Rectal smooth muscle tissue (tissue), 1 donor: ENCODE measurements at regions not wholly inside any gene's neighbourhood (a gene's known extent, or its start where the extent isn't known, plus 50 kb on each side); places are given as distances from the start of the nearest gene placed in this dataset.

Source experiments
- H3K27ac ChIP-seq: one replicate; pipeline ENCODE4 v1.7.0; 2013; ENCODE audit warnings: low read depth, low read length, inconsistent platforms
- H3K27me3 ChIP-seq: one replicate; pipeline ENCODE4 v1.7.0; 2013; ENCODE audit warnings: low read length; ENCODE audit not compliant: control insufficient read depth, insufficient read depth
- H3K36me3 ChIP-seq: one replicate; pipeline ENCODE4 v1.7.0; 2013; ENCODE audit warnings: low read length; ENCODE audit not compliant: control insufficient read depth, insufficient read depth
- H3K4me1 ChIP-seq: one replicate; pipeline ENCODE4 v1.7.0; 2013; ENCODE audit warnings: low read length; ENCODE audit not compliant: control insufficient read depth, insufficient read depth
- H3K4me3 ChIP-seq: one replicate; pipeline ENCODE4 v1.7.0; 2013; ENCODE audit warnings: low read length
- H3K9ac ChIP-seq: one replicate; pipeline ENCODE4 v1.7.0; 2013; ENCODE audit warnings: low read length

DNA sequence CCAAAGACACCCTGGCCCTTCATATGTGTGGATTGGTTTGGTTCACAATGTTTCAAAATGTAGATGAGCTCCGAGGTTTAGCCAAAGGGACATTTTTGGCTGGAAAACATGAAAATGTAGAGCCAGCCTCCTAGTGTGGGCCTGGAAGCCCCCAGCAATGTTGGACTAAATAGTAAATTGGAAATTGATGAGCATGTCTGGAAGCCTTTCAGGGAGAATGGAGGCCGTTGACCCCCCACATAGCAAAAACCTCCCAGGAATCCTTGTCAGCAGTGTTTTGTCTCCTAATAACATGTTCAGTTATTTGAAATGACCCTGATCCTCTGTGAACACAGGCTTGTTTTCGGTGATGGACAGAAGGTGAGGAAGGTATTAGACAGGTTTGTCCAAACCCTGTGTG lies 65.1 kb upstream of the TBX3 start:
- H3K27me3 ChIP-seq, result no peaks in the 10 kb centered on the region
- no peaks in the 10 kb centered on the region for H3K36me3 ChIP-seq
- no peak overlapping the region for H3K9ac ChIP-seq
- H3K27ac ChIP-seq, result no peak overlapping the region
- peaks cover 11% of the 10 kb centered on the region for H3K4me1 ChIP-seq
- H3K4me3 ChIP-seq, result no peak overlapping the region

DNA sequence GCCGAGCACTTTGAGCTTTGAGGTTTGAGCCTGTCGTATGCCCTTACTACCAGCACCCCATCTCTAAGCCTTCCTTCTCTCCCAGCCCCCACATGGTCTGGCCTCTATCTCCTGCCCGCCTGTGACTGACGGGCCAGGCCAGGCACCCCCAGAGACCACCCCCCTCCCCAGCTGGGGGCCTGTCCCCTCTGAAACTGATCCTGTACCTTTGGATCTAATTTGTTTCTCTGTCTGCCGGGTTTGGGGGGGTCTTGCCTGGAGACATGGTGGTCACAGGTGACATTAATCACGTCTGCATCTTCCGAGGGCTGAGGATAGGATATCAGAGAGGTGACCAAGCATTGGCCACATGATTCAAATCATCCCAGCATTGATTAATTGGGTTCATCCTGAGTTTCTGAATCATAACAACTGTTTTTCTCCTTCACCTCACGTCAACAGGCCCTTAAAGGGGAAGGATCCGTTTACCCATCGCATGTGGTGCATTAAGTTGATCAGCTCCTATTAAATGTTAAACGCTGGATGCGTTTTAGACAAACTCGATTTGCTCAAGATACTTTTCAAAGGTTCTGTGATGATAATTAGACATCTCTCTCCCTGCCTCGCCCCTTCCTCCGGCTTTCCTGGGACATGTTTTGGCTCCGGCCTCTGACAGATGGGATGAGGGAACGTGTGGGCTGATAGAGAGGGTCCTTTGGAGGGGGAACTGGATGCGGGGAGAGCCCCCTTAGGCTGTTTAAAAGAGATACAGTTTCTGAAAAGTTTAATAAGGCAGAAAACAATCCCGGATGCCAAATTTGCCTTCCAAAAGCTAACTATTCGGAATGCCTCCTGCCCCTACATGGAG lies 63.3 kb upstream of the TBX3 start:
- Histone ChIP-seq H3K9ac (no peak overlapping the region), H3K27ac (no peak overlapping the region), H3K27me3 (no peaks in the 10 kb centered on the region), H3K4me1 (peaks cover 14% of the 10 kb centered on the region), H3K36me3 (no peaks in the 10 kb centered on the region), H3K4me3 (no peak overlapping the region)

DNA sequence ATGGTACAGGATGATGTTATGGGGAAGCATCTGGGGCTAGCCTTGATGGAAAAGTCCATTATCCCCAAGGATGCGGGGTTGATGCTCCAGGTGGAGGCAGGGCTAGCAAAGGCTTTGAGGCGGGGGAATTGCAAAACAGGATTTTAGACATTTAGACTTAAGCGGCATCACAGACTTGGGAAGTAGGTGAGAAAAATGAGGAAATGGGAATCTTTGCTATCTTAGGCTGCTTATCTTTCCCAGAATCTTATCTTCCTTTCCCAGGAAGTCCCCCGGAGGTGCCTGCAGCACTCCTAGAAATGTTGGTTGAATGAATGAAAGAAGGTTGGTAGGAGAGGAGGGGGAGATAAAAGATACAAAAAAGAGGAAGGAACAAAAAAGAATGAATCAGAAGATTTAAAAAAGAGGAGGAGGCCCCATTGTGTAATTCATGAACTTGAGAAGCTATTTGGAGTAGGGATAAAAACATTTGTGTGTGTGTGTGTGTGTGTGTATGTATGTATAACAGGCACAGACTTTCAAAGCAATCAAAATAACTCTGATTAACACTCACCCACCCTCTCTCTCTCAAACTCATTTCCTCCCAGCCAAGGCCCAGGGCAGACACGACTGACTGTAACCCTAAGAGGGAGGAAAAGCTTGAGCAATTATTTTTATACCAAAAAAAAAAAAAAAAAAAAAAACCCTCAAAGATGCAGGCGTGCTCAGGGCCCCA lies 62.5 kb upstream of the TBX3 start:
- no peak overlapping the region for H3K27ac ChIP-seq
- H3K9ac ChIP-seq, result no peak overlapping the region
- no peaks in the 10 kb centered on the region for H3K27me3 ChIP-seq
- peaks cover 13% of the 10 kb centered on the region for H3K4me1 ChIP-seq
- H3K4me3 ChIP-seq, result no peak overlapping the region
- H3K36me3 ChIP-seq, result no peaks in the 10 kb centered on the region

DNA sequence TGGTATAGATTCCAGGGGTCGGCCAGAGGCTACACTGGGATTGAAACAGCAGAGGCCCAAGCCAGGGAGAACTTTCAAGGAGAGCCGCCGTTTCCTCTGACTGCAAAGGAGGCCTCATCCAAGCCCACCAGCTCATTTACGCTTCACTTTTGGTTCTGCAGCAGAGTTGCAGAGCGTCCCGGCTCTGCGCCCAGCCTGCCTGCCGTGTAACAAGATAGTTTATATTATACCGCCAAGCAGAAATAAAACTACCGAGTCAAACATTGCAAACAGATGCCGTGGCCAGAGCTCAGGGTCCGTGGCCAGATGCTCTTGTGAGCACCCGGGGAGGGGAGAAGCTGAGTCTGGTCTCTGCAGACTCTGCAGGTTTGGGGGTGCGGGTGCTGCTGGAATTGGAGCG lies 60.7 kb upstream of the TBX3 start:
- Histone ChIP-seq H3K4me1 (peaks cover 11% of the 10 kb centered on the region), H3K36me3 (no peaks in the 10 kb centered on the region), H3K4me3 (peak overlapping the region; percentile 26), H3K27me3 (no peaks in the 10 kb centered on the region), H3K9ac (no peak overlapping the region), H3K27ac (no peak overlapping the region)

DNA sequence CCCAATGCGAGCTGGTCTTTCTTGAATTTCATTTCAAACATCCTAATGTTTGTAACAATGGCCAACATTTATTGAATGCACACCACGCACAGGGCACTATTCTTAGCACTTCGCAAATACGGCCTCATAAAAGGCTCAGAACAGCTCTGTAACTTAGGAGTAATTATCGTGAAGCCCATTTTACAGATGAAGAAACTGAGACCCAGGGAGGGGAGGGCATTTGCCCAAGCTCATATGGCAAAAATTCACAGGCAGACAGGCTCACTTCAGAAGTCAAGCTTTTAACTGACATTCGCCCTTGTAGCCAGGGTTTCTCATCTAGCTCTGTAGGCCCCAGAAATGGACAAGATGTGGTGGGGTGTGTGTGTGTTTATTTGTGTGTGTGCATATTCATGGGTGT lies 60.3 kb upstream of the TBX3 start:
- Histone ChIP-seq H3K36me3 (no peaks in the 10 kb centered on the region), H3K4me3 (no peak overlapping the region), H3K9ac (no peak overlapping the region), H3K27me3 (no peaks in the 10 kb centered on the region), H3K4me1 (peaks cover 11% of the 10 kb centered on the region), H3K27ac (no peak overlapping the region)

DNA sequence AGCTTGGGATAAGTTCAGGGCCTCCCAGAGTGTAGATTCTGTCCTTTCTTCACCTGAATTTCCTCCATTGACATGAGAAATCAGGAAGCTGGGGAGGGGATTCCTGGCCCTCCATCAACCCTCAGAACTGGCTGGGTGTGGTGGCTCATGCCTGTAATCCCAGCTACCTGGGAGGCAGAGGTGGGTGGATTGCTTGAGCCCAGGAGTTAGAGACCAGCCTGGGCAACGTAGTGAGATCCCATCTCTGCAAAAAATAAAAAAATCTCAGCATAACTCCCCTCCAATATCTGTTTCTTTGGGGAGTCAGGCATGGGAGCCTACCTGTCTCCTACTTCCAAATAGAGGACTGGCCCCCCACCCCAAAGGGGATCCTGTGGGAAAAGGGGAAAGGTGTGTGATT lies 59.8 kb upstream of the TBX3 start:
- H3K4me3 ChIP-seq, result no peak overlapping the region
- H3K27me3 ChIP-seq, result no peaks in the 10 kb centered on the region
- H3K36me3 ChIP-seq, result no peaks in the 10 kb centered on the region
- peaks cover 11% of the 10 kb centered on the region for H3K4me1 ChIP-seq
- no peak overlapping the region for H3K27ac ChIP-seq
- no peak overlapping the region for H3K9ac ChIP-seq

DNA sequence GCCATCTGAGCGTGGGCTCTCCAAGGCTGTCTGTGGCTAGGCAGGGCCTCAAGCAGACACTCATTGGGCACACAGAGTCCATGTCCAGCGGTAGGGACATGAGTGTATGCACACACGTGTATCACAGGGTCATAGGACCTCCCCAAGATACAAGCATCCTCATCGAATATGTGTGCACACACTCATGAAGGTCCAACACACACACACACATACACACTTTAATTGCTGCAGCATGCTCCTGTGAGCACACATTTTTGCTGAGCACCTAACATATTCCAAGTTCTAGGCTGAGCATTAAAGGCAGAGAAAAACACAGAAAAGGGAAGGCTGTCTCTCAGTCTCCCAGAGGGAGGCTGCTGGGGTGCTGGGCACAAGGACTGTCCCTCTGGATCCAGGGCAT lies 59.3 kb upstream of the TBX3 start:
- H3K27me3 ChIP-seq, result no peaks in the 10 kb centered on the region
- no peak overlapping the region for H3K27ac ChIP-seq
- H3K9ac ChIP-seq, result no peak overlapping the region
- H3K4me1 ChIP-seq, result peaks cover 11% of the 10 kb centered on the region
- no peak overlapping the region for H3K4me3 ChIP-seq
- no peaks in the 10 kb centered on the region for H3K36me3 ChIP-seq

DNA sequence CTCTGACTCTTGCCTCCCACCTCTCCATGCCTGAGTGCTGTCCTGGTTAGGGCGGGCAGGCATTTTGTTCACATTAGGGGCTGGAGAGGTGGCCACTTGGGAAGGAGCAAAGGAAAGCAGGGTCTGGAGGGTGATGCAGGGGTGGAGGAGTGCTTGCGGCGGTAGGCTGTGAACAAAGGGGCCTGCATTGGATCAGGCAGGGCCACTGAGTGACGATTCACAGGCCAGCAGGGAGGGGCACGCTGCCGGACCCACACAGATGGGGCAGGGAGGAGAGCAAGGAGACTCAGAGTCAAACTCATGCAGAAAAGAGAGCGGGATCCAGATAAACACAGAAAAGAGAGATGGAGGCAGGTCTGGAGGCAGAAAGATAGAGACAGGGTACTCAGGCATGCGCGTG lies 58.4 kb upstream of the TBX3 start:
- H3K27ac ChIP-seq, result no peak overlapping the region
- no peak overlapping the region for H3K9ac ChIP-seq
- no peaks in the 10 kb centered on the region for H3K36me3 ChIP-seq
- no peak overlapping the region for H3K4me3 ChIP-seq
- H3K27me3 ChIP-seq, result no peaks in the 10 kb centered on the region
- peaks cover 11% of the 10 kb centered on the region for H3K4me1 ChIP-seq

DNA sequence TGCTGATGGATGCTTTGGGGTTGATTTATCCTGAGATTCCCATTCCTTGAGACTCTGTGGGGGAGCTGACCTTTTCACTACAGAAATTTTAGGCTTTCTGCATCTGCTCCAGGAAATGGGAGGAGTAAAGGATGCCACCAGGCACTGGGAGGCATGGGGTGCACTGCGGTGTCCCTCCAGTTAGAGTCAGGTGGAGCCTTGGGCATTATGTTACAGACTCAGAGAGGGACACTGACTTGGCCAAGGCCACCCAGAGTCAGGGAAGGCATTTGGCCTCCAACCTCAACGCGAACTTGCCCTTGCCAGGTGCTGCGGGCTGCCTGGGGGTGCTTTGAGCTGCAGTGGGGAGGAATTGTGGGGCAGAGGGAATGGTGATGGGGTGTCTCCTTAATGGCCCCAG lies 58.0 kb upstream of the TBX3 start:
- H3K36me3 ChIP-seq, result no peaks in the 10 kb centered on the region
- H3K27me3 ChIP-seq, result no peaks in the 10 kb centered on the region
- H3K4me3 ChIP-seq, result no peak overlapping the region
- H3K27ac ChIP-seq, result no peak overlapping the region
- no peak overlapping the region for H3K9ac ChIP-seq
- H3K4me1 ChIP-seq, result peaks cover 11% of the 10 kb centered on the region

DNA sequence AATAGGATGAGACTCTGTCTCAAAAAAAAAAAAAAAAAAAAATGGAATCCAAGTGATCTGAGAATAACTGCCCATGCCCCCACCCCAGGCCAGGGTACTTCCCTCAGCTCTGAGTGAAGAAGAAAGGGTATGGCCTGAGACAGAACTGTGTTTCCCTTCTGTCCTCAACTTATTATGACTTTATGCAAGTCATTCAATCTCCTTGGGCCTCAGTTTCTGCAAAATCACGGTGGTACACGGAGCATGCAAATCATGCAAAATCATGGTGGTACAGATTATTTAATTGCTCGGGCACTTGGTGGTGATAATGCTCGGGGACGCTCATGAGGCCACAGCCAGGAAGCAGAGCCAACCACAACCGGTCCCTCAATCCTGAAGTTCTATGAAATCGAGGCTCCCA lies 56.5 kb upstream of the TBX3 start:
- Histone ChIP-seq H3K36me3 (no peaks in the 10 kb centered on the region), H3K27ac (no peak overlapping the region), H3K9ac (no peak overlapping the region), H3K27me3 (peaks cover 5% of the 10 kb centered on the region), H3K4me1 (peaks cover 13% of the 10 kb centered on the region), H3K4me3 (no peak overlapping the region)

DNA sequence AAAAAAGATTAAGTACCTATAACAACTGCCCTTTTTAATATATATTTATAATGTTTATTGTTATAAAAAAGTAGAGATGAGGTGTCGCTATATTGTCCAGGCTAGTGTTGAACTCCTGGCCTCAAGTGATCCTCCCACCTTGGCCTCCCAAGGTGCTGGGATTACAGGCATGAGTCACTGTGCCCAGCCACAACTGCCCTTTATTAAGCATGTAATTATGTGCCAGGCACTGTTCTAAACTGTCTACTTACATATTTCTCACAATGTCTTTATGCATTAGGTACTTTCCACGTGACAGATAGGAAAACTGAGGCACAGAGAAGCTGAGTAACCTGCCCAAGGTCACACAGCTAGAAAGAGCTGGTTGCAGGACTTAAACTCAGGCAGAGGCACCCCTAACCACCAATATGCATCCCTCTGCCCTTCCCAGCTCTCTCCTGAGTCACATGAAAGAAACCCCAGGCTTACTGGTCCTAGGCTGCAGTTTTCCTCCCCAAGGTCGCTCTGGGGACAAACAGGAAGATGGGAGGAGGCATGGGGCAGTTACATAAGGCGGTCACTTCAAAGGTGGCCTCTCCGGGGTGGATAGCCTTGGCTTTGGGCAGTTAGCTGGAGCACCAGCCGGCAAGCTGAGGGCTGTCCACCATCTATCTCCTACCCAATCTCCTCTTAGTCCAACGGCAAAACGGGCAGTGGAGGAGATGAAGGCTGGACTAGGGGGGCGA lies 54.6 kb upstream of the TBX3 start:
- Histone ChIP-seq H3K27ac (no peak overlapping the region), H3K9ac (no peak overlapping the region), H3K36me3 (no peaks in the 10 kb centered on the region), H3K4me1 (peaks cover 6% of the 10 kb centered on the region), H3K27me3 (peaks cover 9% of the 10 kb centered on the region), H3K4me3 (no peak overlapping the region)

DNA sequence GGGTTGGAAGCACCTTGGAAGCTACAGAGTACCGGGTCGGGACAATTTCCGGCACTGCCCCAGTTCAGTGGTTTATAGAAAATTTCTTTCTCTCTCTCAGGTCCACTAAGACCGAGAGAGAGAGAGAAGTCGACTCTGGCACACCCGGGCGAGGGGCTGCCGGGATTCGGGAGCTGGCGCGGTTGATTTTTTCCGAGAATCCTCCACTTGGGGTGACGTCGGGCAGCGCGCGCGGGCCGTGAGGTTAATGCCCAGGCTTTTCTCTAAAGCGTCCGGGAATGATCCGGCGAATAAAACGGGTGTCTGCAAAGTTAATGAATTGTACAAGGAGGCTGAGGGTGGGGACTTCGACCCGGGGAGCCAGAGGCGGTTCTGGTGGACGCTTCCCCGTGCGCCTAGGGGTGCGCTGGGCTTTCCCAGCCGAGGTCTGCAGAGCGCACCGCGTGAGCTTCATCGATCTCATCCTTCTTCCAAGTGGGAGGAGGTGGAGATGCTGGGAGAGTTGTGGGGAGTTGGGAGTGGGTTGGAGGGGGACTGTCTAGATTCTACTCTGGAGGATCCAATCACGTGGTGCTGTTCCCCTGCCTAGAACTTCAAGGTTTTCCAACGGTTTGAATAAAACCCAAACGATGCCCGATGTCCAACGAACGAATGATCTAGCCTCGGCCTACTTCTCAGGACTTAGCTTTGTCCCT lies 51.9 kb upstream of the TBX3 start:
- Histone ChIP-seq H3K9ac (no peak overlapping the region), H3K4me1 (peaks cover 2% of the 10 kb centered on the region), H3K27me3 (peaks cover 9% of the 10 kb centered on the region), H3K36me3 (no peaks in the 10 kb centered on the region), H3K4me3 (no peak overlapping the region), H3K27ac (no peak overlapping the region)
